Thymus (tissue), 11 donors: ENCODE measurements at regions not wholly inside any gene's neighbourhood (a gene's known extent, or its start where the extent isn't known, plus 50 kb on each side); places are given as distances from the start of the nearest gene placed in this dataset.

Experiments
- DNase-seq, 9 donors: peaks; one replicate each; pipeline ENCODE4 v3.0.0-alpha.2; 2013; ENCODE audit warnings: low spot score in 9 of 9, low read depth in 6 of 9, missing footprints in 1 of 9
- H3K27ac ChIP-seq, 2 donors: one replicate each; pipeline ENCODE4 v1.5.1; 2013; ENCODE audit warnings: control low read depth in 1 of 2, low read depth in 1 of 2, low read length in 1 of 2, mild to moderate bottlenecking in 1 of 2, moderate library complexity in 1 of 2
- H3K27me3 ChIP-seq, 2 donors: one replicate each; pipeline ENCODE4 v1.5.1; 2013; ENCODE audit warnings: low read length in 1 of 2; ENCODE audit not compliant: control insufficient read depth in 2 of 2, insufficient read depth in 1 of 2
- H3K36me3 ChIP-seq, 2 donors: one replicate each; pipeline ENCODE4 v1.5.1; 2013; ENCODE audit warnings: low read length in 1 of 2, mild to moderate bottlenecking in 1 of 2, moderate library complexity in 1 of 2; ENCODE audit not compliant: control insufficient read depth in 2 of 2, insufficient read depth in 2 of 2
- H3K4me1 ChIP-seq, 2 donors: one replicate each; pipeline ENCODE4 v1.5.1; 2013; ENCODE audit warnings: low read length in 2 of 2; ENCODE audit not compliant: control insufficient read depth in 2 of 2, insufficient read depth in 2 of 2
- H3K4me3 ChIP-seq, 2 donors: one replicate each; pipeline ENCODE4 v1.5.1; 2013; ENCODE audit warnings: low read length in 2 of 2, control low read depth in 1 of 2, mild to moderate bottlenecking in 1 of 2
- H3K9me3 ChIP-seq, 2 donors: one replicate each; pipeline ENCODE4 v1.5.1; 2013; ENCODE audit warnings: low read length in 1 of 2, mild to moderate bottlenecking in 1 of 2; ENCODE audit not compliant: control insufficient read depth in 2 of 2, insufficient read depth in 1 of 2
- WGBS: extraction: QIAGEN DNeasy Blood & Tissue Kit; methylation state at CpG from one replicate; pipeline ENCODE4 v1.1.7; 2013; 5-methylcytosine and 5-hydroxymethylcytosine counted together
- donor health status: healthy.

GRCh38 chr4:82043081-82043808, 330.5 kb downstream of the HNRNPD start:
- 48% methylated on average over 12 of the region's 12 CpGs for WGBS
- DNase-seq, result no peak
- Histone ChIP-seq H3K27ac (no peak overlapping the region), H3K9me3 (no peaks in the 10 kb centered on the region), H3K4me3 (no peak overlapping the region), H3K4me1 (no peaks in the 10 kb centered on the region), H3K36me3 (no peaks in the 10 kb centered on the region), H3K27me3 (peaks cover 39 to 53% of the 10 kb centered on the region in 2 donors)

DNA sequence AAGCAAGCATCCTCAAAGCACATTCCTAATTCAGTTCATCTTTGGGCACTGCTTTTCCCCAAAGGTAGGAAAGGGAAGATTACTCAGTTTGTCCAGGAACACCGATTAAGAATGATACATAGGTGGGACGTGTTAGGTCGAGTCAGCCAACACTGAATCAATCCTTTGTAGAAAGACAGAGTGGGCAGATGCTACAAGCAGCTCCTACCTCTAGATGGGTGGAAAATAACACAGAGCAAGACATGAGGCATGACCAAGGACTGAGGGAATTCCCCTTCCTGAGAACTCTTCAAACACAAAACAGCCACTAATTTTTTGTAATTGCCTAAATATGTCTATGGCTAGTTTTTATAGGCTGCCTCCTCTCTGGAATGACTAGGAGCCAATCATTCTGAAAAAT, 331.7 kb downstream of the HNRNPD start:
- Histone ChIP-seq H3K4me1 (no peaks in the 10 kb centered on the region), H3K27me3 (peaks cover 39 to 49% of the 10 kb centered on the region in 2 donors), H3K4me3 (no peak overlapping the region), H3K9me3 (no peaks in the 10 kb centered on the region), H3K27ac (no peak overlapping the region), H3K36me3 (no peaks in the 10 kb centered on the region)
- 94% methylated on average over 3 of the region's 3 CpGs for WGBS
- no peak for DNase-seq

DNA sequence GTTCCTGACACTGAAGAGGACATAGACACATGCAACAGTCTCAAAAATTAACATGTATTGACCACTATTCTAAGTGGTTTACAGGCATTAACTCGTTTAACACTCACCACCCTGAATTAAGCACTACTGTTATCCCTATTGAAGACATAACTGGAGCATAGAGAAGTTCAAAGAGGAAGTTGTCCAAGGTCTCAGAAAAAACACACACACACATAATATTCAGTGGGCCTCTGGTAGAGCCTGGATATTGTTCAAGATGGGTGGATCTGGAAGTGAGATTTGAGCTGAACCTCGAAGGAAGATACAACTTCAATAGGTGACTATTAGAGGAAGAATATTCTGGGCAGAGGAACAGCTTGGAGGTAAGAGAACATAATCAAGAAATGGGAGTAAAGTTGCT, 334.9 kb downstream of the HNRNPD start:
- Histone ChIP-seq H3K27me3 (peaks cover 20 to 22% of the 10 kb centered on the region in 2 donors), H3K36me3 (no peaks in the 10 kb centered on the region)
- 44% methylated on average over 2 of the region's 2 CpGs for WGBS

GRCh38 chr4:82036181-82036580, 337.6 kb downstream of the HNRNPD start:
- Histone ChIP-seq H3K9me3 (no peaks in the 10 kb centered on the region), H3K27ac (no peak overlapping the region), H3K36me3 (no peaks in the 10 kb centered on the region), H3K4me1 (no peaks in the 10 kb centered on the region), H3K27me3 (no peaks in the 10 kb centered on the region), H3K4me3 (no peak overlapping the region)
- no peak for DNase-seq
- 46% methylated on average over 1 of the region's 1 CpG for WGBS

More for the DNA sequence above, 334.9 kb downstream of the HNRNPD start:
- H3K9me3 ChIP-seq, result no peaks in the 10 kb centered on the region
- H3K4me1 ChIP-seq, result no peaks in the 10 kb centered on the region
- no peak overlapping the region for H3K4me3 ChIP-seq
- no peak for DNase-seq
- H3K27ac ChIP-seq, result no peak overlapping the region

DNA sequence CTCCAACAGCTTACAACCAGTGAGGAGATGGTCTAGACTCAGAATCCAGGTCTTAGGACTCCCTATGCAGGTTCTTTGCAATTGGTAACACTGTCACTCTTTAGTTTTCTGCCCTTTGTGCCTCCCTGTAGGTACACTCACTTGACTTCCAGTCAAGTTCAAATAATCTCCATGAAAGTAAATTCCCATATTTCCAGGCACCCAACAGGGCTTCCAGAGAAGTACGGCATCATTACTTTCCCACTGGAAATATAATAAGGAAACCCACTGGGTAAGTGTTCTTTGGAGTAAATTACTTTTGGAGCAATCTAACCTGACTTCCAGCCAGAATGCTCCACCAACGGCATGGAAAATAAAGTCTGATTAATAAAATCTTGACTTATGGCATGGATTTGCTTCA, 338.9 kb downstream of the HNRNPD start:
- Histone ChIP-seq H3K4me3 (no peak overlapping the region), H3K27me3 (no peaks in the 10 kb centered on the region), H3K9me3 (no peaks in the 10 kb centered on the region), H3K4me1 (no peaks in the 10 kb centered on the region), H3K36me3 (no peaks in the 10 kb centered on the region), H3K27ac (no peak overlapping the region)
- no peak for DNase-seq
- 96% methylated on average over 2 of the region's 2 CpGs for WGBS

DNA sequence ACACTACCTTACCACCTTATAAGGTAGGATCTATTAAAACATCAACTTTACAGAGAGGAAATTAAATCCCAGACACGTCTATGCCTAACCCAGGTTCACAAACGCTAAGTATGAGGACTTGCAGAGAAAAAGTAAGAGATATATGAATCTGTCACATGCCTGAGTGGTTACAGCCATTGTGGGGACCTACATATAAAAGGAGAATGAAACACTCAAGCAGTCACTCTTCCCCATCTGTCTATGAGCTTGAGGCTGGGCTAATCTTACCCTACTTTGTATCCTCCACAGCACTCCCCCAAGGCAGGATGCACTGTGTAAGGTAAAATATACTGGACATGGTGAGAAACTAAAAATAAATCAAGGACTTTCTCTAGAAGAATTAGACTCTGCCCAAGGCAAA, 339.9 kb downstream of the HNRNPD start:
- no peaks in the 10 kb centered on the region for H3K36me3 ChIP-seq
- no peak overlapping the region for H3K4me3 ChIP-seq
- WGBS, result 84% methylated on average over 2 of the region's 2 CpGs
- no peak overlapping the region for H3K27ac ChIP-seq
- H3K9me3 ChIP-seq, result no peaks in the 10 kb centered on the region
- no peaks in the 10 kb centered on the region for H3K4me1 ChIP-seq
- no peaks in the 10 kb centered on the region for H3K27me3 ChIP-seq
- DNase-seq, result no peak

DNA sequence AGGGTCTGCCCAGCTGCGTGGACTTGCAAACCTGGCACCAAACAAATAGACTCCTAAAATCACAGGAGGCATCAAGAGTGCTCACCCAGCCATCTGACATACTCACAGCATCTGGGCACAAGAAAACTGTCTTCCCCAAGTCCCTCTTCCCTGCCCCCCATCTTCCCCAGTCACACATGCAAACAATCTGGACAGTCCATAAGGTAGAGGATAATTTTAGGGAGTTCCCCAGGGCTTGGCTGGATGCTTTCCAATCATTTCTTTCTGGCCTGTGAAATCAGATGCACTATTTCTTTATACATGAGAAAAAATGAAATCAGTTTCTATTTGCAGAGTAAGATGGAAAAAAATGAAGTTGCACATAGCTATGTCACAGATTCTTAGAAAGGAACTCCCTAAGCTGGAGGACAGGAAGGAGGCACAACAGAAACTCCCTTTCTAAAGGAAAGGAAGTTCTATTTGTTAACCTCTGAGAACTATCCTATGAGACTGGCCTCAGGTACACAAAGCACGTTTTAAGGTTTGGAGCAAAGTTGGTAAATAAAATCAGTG, 342.3 kb downstream of the HNRNPD start:
- no peaks in the 10 kb centered on the region for H3K36me3 ChIP-seq
- H3K27ac ChIP-seq, result no peak overlapping the region
- no peaks in the 10 kb centered on the region for H3K9me3 ChIP-seq
- H3K4me3 ChIP-seq, result no peak overlapping the region
- DNase-seq, result no peak
- no peaks in the 10 kb centered on the region for H3K27me3 ChIP-seq
- no peaks in the 10 kb centered on the region for H3K4me1 ChIP-seq
- WGBS, result 80% methylated on average over 2 of the region's 2 CpGs

GRCh38 chr4:82017680-82018079, 356.1 kb downstream of the HNRNPD start:
- no peak overlapping the region for H3K27ac ChIP-seq
- no peaks in the 10 kb centered on the region for H3K36me3 ChIP-seq
- no peaks in the 10 kb centered on the region for H3K27me3 ChIP-seq
- no peak overlapping the region for H3K4me3 ChIP-seq
- DNase-seq, result peak in 7 of 9 donors; percentile 7 to 59 (median 32)
- H3K4me1 ChIP-seq, result no peaks in the 10 kb centered on the region
- no peaks in the 10 kb centered on the region for H3K9me3 ChIP-seq
- 88% methylated on average over 2 of the region's 2 CpGs for WGBS

DNA sequence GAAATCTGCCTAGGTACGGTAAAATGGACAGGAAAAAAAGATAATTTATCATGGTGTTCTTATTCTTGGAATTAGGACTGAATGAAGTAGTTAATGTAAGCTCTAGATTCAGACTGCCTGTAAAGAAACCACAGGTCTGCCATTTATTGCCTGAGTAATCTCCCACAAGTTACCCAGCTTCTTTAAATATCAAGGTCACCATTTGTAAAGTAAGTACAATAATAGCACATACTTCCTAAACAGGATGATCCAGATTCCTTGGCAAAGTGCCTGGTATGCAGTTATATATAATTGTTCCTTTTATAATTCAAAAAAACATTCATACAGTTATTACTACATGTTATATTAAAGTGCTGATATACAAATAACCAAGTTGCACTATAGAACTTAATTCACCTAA, 368.6 kb downstream of the HNRNPD start:
- DNase-seq, result no peak

More for the DNA sequence above, 368.6 kb downstream of the HNRNPD start:
- H3K9me3 ChIP-seq, result peaks cover 0 to 7% of the 10 kb centered on the region in 2 donors
- 78% methylated on average over 1 of the region's 1 CpG for WGBS
- H3K27me3 ChIP-seq, result no peaks in the 10 kb centered on the region
- H3K36me3 ChIP-seq, result no peaks in the 10 kb centered on the region
- H3K27ac ChIP-seq, result no peak overlapping the region
- no peak overlapping the region for H3K4me3 ChIP-seq
- no peaks in the 10 kb centered on the region for H3K4me1 ChIP-seq
